CD4-positive, CD25-positive, alpha-beta regulatory T cell (primary cell): ENCODE measurements at regions not wholly inside any gene's neighbourhood (a gene's known extent, or its start where the extent isn't known, plus 50 kb on each side); places are given as distances from the start of the nearest gene placed in this dataset.

Experiments used
- ATAC-seq, 2 donors: fragments of 150-1000 bp; cut with Tn5 transposase; one replicate each; pipeline ENCODE4 v1.10.0; 2021; ENCODE audit warnings: low read depth in 2 of 2, moderate number of reproducible peaks in 2 of 2, moderate library complexity in 1 of 2
- DNase-seq, 3 donors: peaks; one replicate each; pipeline versions ENCODE4 v3.0.0 to v3.0.0-alpha.2; 2012 to 2022; ENCODE audit warnings: mixed read lengths in 1 of 3
- H3K27ac ChIP-seq: one replicate; pipeline ENCODE4 v1.7.0; 2013; ENCODE audit warnings: mild to moderate bottlenecking, low read length; ENCODE audit not compliant: insufficient read depth, poor library complexity, severe bottlenecking
- H3K27me3 ChIP-seq: one replicate; pipeline ENCODE4 v1.7.0; 2013; ENCODE audit warnings: low read length; ENCODE audit not compliant: control insufficient read depth, insufficient read depth
- H3K36me3 ChIP-seq: one replicate; pipeline ENCODE4 v1.7.0; 2013; ENCODE audit warnings: mild to moderate bottlenecking, low read length, moderate library complexity; ENCODE audit not compliant: control insufficient read depth, insufficient read depth
- H3K4me1 ChIP-seq: 2 replicates; pipeline ENCODE4 v1.7.0; 2013; ENCODE audit warnings: mild to moderate bottlenecking, low read length; ENCODE audit not compliant: insufficient read depth, control insufficient read depth, poor library complexity, severe bottlenecking
- H3K4me3 ChIP-seq: one replicate; pipeline ENCODE4 v1.7.0; 2013; ENCODE audit warnings: low read depth, mild to moderate bottlenecking, low read length, moderate library complexity
- H3K9me3 ChIP-seq, 2 experiments: 1 replicate in 1 of 2; 2 replicates in 1 of 2; pipeline ENCODE4 v1.7.0; 2013; ENCODE audit warnings: low read length in 2 of 2, mild to moderate bottlenecking in 1 of 2, moderate library complexity in 1 of 2; ENCODE audit not compliant: control insufficient read depth in 2 of 2
- H3K27ac Mint-ChIP-seq, 3 donors: one replicate each; pipeline ENCODE4 v1.8.0; 2020 to 2022; ENCODE audit warnings: mild to moderate bottlenecking in 3 of 3, mixed read lengths in 3 of 3, moderate library complexity in 2 of 3
- H3K27me3 Mint-ChIP-seq: one replicate; pipeline ENCODE4 v1.8.0; 2022; ENCODE audit warnings: mild to moderate bottlenecking, mixed read lengths
- H3K36me3 Mint-ChIP-seq: one replicate; pipeline ENCODE4 v1.8.0; 2020; ENCODE audit warnings: mixed read lengths
- H3K4me1 Mint-ChIP-seq, 4 donors: one replicate each; pipeline ENCODE4 v1.8.0; 2020 to 2022; ENCODE audit warnings: mixed read lengths in 4 of 4, mild to moderate bottlenecking in 1 of 4
- H3K4me3 Mint-ChIP-seq, 4 donors: one replicate each; pipeline ENCODE4 v1.8.0; 2020 to 2022; ENCODE audit warnings: mild to moderate bottlenecking in 4 of 4, mixed read lengths in 4 of 4, moderate library complexity in 3 of 4
- H3K9me3 Mint-ChIP-seq, 7 donors: one replicate each; pipeline ENCODE4 v1.8.0; 2020 to 2022; ENCODE audit warnings: mixed read lengths in 7 of 7, mild to moderate bottlenecking in 3 of 7, moderate library complexity in 2 of 7

DNA sequence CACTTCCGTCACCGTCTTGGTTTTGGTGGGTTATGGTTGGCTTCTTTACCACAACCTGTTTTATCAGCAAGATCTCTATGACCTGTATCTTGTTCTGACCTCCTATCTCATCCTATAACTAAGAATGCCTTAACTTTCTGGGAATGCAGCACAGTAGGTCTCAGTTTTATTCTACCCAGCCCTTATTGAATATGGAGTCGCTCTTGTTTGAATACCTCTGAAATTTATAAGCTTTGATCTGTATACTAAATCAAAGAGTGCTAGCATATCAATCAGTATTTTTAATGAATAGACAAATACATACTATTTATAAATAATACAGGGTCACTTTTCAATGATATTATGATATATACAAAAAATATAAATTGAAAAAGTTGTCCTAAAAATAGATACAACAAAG is 690.0 kb downstream of the TRAM1L1 start:
- H3K4me3 Mint-ChIP-seq: no peak overlapping the region
- peaks cover 0 to 4% of the 10 kb centered on the region in 2 experiments for H3K9me3 ChIP-seq
- H3K36me3 ChIP-seq: no peaks in the 10 kb centered on the region
- peaks cover 0 to 3% (median 0%) of the 10 kb centered on the region in 7 donors for H3K9me3 Mint-ChIP-seq
- no peak for ATAC-seq
- no peak overlapping the region for H3K27ac ChIP-seq
- H3K27me3 Mint-ChIP-seq: no peaks in the 10 kb centered on the region
- no peaks in the 10 kb centered on the region for H3K36me3 Mint-ChIP-seq
- H3K27me3 ChIP-seq: no peaks in the 10 kb centered on the region
- DNase-seq: no peak
- no peaks in the 10 kb centered on the region for H3K4me1 Mint-ChIP-seq
- H3K4me1 ChIP-seq: no peaks in the 10 kb centered on the region
- H3K4me3 ChIP-seq: no peak overlapping the region
- no peak overlapping the region for H3K27ac Mint-ChIP-seq

DNA sequence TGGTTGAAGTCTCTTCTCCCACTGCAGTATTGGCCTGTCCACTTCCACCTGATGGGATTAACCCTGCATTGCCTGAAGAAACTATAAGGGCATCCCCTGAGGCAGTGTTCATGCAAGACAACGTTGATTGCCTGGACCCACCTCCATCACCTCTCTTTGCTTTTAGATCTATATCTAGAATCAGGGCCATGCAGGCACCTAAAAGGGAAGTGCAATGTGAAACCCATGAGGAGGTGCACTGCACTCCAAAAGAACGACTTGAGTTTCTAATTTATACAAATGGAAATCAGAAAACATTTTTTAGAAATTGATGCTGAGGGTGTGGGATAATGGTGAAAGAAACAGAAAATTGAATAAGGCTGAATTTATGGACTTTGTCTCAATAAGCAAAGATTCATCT is 694.4 kb downstream of the TRAM1L1 start:
- Histone ChIP-seq H3K36me3 (no peaks in the 10 kb centered on the region), H3K27me3 (no peaks in the 10 kb centered on the region), H3K9me3 (peaks cover 0 to 4% of the 10 kb centered on the region in 2 experiments), H3K4me1 (no peaks in the 10 kb centered on the region), H3K27ac (no peak overlapping the region), H3K4me3 (no peak overlapping the region)
- H3K9me3 Mint-ChIP-seq: peaks cover 0 to 8% (median 1%) of the 10 kb centered on the region in 7 donors
- H3K27me3 Mint-ChIP-seq: no peaks in the 10 kb centered on the region
- H3K36me3 Mint-ChIP-seq: no peaks in the 10 kb centered on the region
- no peak overlapping the region for H3K4me3 Mint-ChIP-seq
- H3K27ac Mint-ChIP-seq: no peak overlapping the region
- DNase-seq (no peak), ATAC-seq (no peak)
- no peaks in the 10 kb centered on the region for H3K4me1 Mint-ChIP-seq

DNA sequence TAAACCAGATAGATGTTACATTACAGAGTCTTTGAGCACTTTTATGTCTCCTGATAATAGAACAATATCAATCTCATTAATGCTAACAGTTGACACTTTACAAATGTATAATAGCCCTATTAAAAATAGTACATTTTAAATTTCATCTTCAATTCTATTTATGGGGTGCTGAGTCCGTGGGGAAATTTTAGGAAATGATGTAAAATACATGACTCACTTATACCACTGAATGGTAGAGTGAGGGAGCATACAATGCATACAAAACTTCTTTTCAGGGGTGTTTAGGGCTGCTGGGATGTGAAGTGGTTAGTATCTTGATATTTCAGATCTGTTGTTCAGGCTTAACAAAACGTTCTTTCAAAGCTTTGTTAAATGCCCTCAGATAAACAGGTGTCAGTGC is 696.2 kb downstream of the TRAM1L1 start:
- Histone ChIP-seq H3K36me3 (no peaks in the 10 kb centered on the region), H3K4me3 (no peak overlapping the region), H3K9me3 (peaks cover 0 to 4% of the 10 kb centered on the region in 2 experiments), H3K27ac (no peak overlapping the region), H3K4me1 (no peaks in the 10 kb centered on the region), H3K27me3 (no peaks in the 10 kb centered on the region)
- ATAC-seq (no peak), DNase-seq (no peak)
- H3K36me3 Mint-ChIP-seq: no peaks in the 10 kb centered on the region
- H3K27ac Mint-ChIP-seq: no peak overlapping the region
- peaks cover 0 to 10% (median 2%) of the 10 kb centered on the region in 7 donors for H3K9me3 Mint-ChIP-seq
- H3K4me3 Mint-ChIP-seq: no peak overlapping the region
- H3K27me3 Mint-ChIP-seq: no peaks in the 10 kb centered on the region
- no peaks in the 10 kb centered on the region for H3K4me1 Mint-ChIP-seq

DNA sequence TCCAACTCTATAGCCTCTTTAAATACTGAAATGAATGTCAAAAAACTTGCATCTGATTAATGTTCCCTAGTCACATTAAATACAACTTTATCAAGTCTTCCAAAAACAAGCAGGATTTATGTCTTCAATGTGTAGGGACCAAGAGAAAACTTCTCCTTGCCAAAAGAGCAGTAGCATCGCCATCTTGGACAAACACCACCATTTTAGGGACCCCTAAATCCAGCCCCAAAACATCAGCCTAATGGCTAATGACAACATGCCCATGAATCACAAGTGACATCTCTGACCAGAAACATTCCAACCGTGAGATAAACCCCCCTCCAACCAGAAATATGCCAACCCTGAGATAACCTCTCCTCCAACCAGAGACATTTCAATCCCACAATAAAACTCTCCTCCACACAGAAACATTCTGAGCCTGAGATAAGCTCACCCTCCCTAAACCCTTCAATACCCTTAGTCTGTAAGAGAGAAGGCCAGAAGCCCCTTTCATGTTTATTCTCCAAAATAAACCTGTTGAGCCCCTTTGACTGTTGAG is 697.4 kb downstream of the TRAM1L1 start:
- H3K4me1 Mint-ChIP-seq: no peaks in the 10 kb centered on the region
- Histone ChIP-seq H3K27me3 (no peaks in the 10 kb centered on the region), H3K27ac (no peak overlapping the region), H3K36me3 (no peaks in the 10 kb centered on the region), H3K4me3 (no peak overlapping the region), H3K4me1 (no peaks in the 10 kb centered on the region), H3K9me3 (peaks cover 0 to 4% of the 10 kb centered on the region in 2 experiments)
- no peaks in the 10 kb centered on the region for H3K36me3 Mint-ChIP-seq
- peak overlapping the region in 1 of 4 donors; percentile 92 for H3K4me3 Mint-ChIP-seq
- H3K27ac Mint-ChIP-seq: no peak overlapping the region
- no peaks in the 10 kb centered on the region for H3K27me3 Mint-ChIP-seq
- DNase-seq (no peak), ATAC-seq (no peak)
- peaks cover 0 to 10% (median 2%) of the 10 kb centered on the region in 7 donors for H3K9me3 Mint-ChIP-seq

DNA sequence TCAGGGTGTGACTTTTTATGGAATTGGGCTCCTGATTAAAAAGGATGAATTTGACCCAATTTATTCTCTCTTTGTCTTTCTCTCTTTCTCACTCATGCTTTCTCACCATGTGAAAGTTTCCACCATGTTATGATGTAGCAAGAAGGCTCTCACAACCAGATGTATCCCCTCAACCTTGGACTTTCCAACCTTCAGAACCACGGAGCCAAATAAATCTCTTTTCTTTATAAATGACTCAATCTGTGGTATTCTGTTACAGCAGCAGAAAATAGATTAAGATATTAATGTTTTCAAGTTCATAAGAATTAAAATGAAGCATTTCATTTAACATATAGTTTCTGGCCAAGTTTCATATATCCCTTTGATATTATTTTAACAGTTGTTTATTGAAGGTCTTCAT is 698.5 kb downstream of the TRAM1L1 start:
- no peak overlapping the region for H3K27ac ChIP-seq
- Mint-ChIP-seq H3K4me1 (no peaks in the 10 kb centered on the region), H3K36me3 (no peaks in the 10 kb centered on the region), H3K27ac (no peak overlapping the region), H3K9me3 (peaks cover 0 to 10% (median 2%) of the 10 kb centered on the region in 7 donors), H3K4me3 (no peak overlapping the region), H3K27me3 (no peaks in the 10 kb centered on the region)
- DNase-seq (no peak), ATAC-seq (no peak)
- no peaks in the 10 kb centered on the region for H3K4me1 ChIP-seq
- H3K36me3 ChIP-seq: no peaks in the 10 kb centered on the region
- peaks cover 0 to 3% of the 10 kb centered on the region in 2 experiments for H3K9me3 ChIP-seq
- H3K4me3 ChIP-seq: no peak overlapping the region
- no peaks in the 10 kb centered on the region for H3K27me3 ChIP-seq

DNA sequence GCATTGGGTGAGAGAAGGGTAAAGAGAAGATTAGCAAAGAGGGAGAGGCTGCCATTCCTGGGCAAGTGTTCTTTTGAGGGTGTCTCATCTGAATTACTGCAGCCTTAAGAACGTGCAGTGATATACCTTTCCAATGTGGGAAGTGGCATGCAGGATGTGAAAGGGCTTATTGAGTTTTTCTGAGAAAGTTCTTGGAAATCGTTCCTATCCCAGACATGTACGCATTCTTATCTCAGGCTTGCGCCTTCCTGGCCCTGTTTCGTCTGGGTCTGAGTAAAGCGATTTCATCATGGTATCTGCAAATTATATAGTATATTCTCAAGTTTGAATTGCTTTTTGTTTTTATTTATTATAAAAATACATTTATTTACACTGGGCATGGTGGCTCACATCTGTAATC is 699.8 kb downstream of the TRAM1L1 start:
- H3K27ac ChIP-seq: no peak overlapping the region
- Mint-ChIP-seq H3K4me3 (no peak overlapping the region), H3K27me3 (no peaks in the 10 kb centered on the region), H3K4me1 (no peaks in the 10 kb centered on the region), H3K36me3 (no peaks in the 10 kb centered on the region), H3K27ac (no peak overlapping the region), H3K9me3 (peaks cover 0 to 10% (median 2%) of the 10 kb centered on the region in 7 donors)
- peaks cover 0 to under 1% of the 10 kb centered on the region in 2 experiments for H3K9me3 ChIP-seq
- DNase-seq (no peak), ATAC-seq (no peak)
- no peaks in the 10 kb centered on the region for H3K4me1 ChIP-seq
- no peak overlapping the region for H3K4me3 ChIP-seq
- no peaks in the 10 kb centered on the region for H3K36me3 ChIP-seq
- H3K27me3 ChIP-seq: no peaks in the 10 kb centered on the region

DNA sequence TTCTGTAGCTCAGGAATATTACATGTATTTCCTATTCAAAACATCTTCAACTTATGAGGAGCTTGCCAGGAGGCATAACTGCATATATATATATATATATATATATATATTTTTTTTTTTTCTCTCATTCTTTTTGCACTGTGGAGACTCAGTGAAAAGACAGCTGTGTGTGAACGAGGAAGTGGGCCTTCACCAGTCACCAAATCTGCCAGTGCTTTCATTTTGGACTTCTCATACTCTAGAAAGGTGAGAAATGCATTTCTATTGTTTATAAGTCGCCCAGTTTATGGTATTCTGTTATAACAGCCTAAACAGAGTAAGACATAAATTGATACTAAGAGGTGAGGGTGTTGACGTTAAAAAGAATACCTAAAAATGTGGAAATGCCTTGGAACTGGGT is 710.6 kb downstream of the TRAM1L1 start:
- no peak overlapping the region for H3K4me3 Mint-ChIP-seq
- H3K4me1 ChIP-seq: no peaks in the 10 kb centered on the region
- ATAC-seq (no peak), DNase-seq (no peak)
- no peaks in the 10 kb centered on the region for H3K27me3 ChIP-seq
- no peaks in the 10 kb centered on the region for H3K36me3 Mint-ChIP-seq
- no peaks in the 10 kb centered on the region for H3K27me3 Mint-ChIP-seq
- peaks cover 0 to 6% (median 0%) of the 10 kb centered on the region in 4 donors for H3K4me1 Mint-ChIP-seq
- H3K27ac Mint-ChIP-seq: no peak overlapping the region
- H3K36me3 ChIP-seq: no peaks in the 10 kb centered on the region
- H3K27ac ChIP-seq: no peak overlapping the region
- H3K9me3 Mint-ChIP-seq: peaks cover 0 to 3% (median 2%) of the 10 kb centered on the region in 7 donors
- H3K9me3 ChIP-seq: no peaks in the 10 kb centered on the region
- H3K4me3 ChIP-seq: no peak overlapping the region

DNA sequence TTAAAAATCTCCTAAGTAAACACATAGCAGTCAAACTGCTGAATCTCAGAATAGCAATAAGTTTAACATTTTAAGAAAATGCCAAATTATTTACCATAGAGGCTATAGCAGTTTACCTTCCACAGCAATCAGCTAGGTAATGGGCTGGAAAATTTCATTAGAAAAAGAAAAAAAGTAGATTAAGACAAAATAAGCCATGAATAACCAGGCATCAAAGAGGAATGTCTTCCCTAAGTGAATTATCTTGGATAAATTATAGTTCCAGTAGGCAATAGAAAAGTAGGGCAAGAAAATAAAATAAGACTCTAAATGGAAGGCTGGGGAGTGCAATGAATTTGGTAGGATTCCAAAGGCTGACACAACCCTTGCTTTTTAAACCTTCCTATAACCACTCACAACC is 722.8 kb downstream of the TRAM1L1 start:
- Histone ChIP-seq H3K9me3 (no peaks in the 10 kb centered on the region), H3K36me3 (no peaks in the 10 kb centered on the region), H3K27ac (no peak overlapping the region), H3K27me3 (no peaks in the 10 kb centered on the region), H3K4me1 (no peaks in the 10 kb centered on the region), H3K4me3 (no peak overlapping the region)
- no peaks in the 10 kb centered on the region for H3K27me3 Mint-ChIP-seq
- H3K9me3 Mint-ChIP-seq: peaks cover 0 to 3% (median 0%) of the 10 kb centered on the region in 7 donors
- ATAC-seq (no peak), DNase-seq (no peak)
- H3K36me3 Mint-ChIP-seq: no peaks in the 10 kb centered on the region
- no peak overlapping the region for H3K27ac Mint-ChIP-seq
- H3K4me1 Mint-ChIP-seq: no peaks in the 10 kb centered on the region
- no peak overlapping the region for H3K4me3 Mint-ChIP-seq
